Neuronal stem cell (in vitro differentiated cells): ENCODE measurements at regions not wholly inside any gene's neighbourhood (a gene's known extent, or its start where the extent isn't known, plus 50 kb on each side); places are given as distances from the start of the nearest gene placed in this dataset.
A peak's percentile ranks its signal among the peaks of the same experiment; 100 is the strongest.

Experiments used
- DNase-seq: peaks from one replicate; pipeline ENCODE4 v3.0.0-alpha.2; 2013; ENCODE audit warnings: low spot score
- H2AFZ ChIP-seq: one replicate; pipeline ENCODE4 v1.6.1; 2013; ENCODE audit warnings: mild to moderate bottlenecking, low read length, inconsistent platforms
- H2AK5ac ChIP-seq: 2 replicates; pipeline ENCODE4 v1.6.1; 2013; ENCODE audit warnings: low read depth, mild to moderate bottlenecking, inconsistent platforms, low read length, moderate library complexity, mixed read lengths
- H2BK120ac ChIP-seq: 2 replicates; pipeline ENCODE4 v1.6.1; 2013; ENCODE audit warnings: low read depth, mild to moderate bottlenecking, inconsistent platforms, low read length, moderate library complexity, mixed read lengths
- H2BK12ac ChIP-seq: one replicate; pipeline ENCODE4 v1.6.1; 2013; ENCODE audit warnings: low read length, inconsistent platforms
- H2BK15ac ChIP-seq: 2 replicates; pipeline ENCODE4 v1.6.1; 2013; ENCODE audit warnings: mild to moderate bottlenecking, low read length, inconsistent platforms, mixed read lengths
- H2BK5ac ChIP-seq: one replicate; pipeline ENCODE4 v1.6.1; 2013; ENCODE audit warnings: inconsistent platforms, mild to moderate bottlenecking, low read length, moderate library complexity
- H3K14ac ChIP-seq: one replicate; pipeline ENCODE4 v1.6.1; 2013; ENCODE audit warnings: low read length, inconsistent platforms
- H3K18ac ChIP-seq: 2 replicates; pipeline ENCODE4 v1.6.1; 2013; ENCODE audit warnings: low read length, inconsistent platforms
- H3K23ac ChIP-seq: 2 replicates; pipeline ENCODE4 v1.6.1; 2013; ENCODE audit warnings: low read depth, mild to moderate bottlenecking, mixed read lengths, low read length, inconsistent platforms; ENCODE audit not compliant: poor library complexity
- H3K27ac ChIP-seq: replicated peaks from 3 replicates; pipeline ENCODE4 v1.5.1; 2013; ENCODE audit warnings: low read length, inconsistent platforms
- H3K27me3 ChIP-seq, 3 experiments: 2 replicates each; pipeline ENCODE4 v1.6.1; 2013; ENCODE audit warnings: low read length in 3 of 3, mild to moderate bottlenecking in 2 of 3, inconsistent platforms in 1 of 3, low read depth in 1 of 3, mixed read lengths in 1 of 3, moderate library complexity in 1 of 3; ENCODE audit not compliant: control insufficient read depth in 3 of 3, insufficient read depth in 3 of 3
- H3K36me3 ChIP-seq, 2 donors: replicated peaks in 1 of 2; 2 replicates each; pipeline ENCODE4 v1.6.1; 2013; ENCODE audit warnings: low read length in 2 of 2; ENCODE audit not compliant: control insufficient read depth in 2 of 2, insufficient read depth in 2 of 2
- H3K4ac ChIP-seq: 2 replicates; pipeline ENCODE4 v1.6.1; 2013; ENCODE audit warnings: inconsistent platforms, mild to moderate bottlenecking, low read length, moderate library complexity
- H3K4me1 ChIP-seq, 2 donors: 1 replicate in 1 of 2; 2 replicates in 1 of 2; pipeline ENCODE4 v1.6.1; 2013; ENCODE audit warnings: low read length in 2 of 2, low read depth in 1 of 2; ENCODE audit not compliant: control insufficient read depth in 2 of 2, insufficient read depth in 1 of 2
- H3K4me2 ChIP-seq: one replicate; pipeline ENCODE4 v1.6.1; 2013; ENCODE audit warnings: mild to moderate bottlenecking, low read length, inconsistent platforms; ENCODE audit not compliant: insufficient read depth, poor library complexity, severe bottlenecking
- H3K4me3 ChIP-seq, 2 donors: 2 replicates each; pipeline ENCODE4 v1.5.1; 2013; ENCODE audit warnings: low read length in 2 of 2, mild to moderate bottlenecking in 2 of 2, inconsistent platforms in 1 of 2, moderate library complexity in 1 of 2
- H3K79me1 ChIP-seq: one replicate; pipeline ENCODE4 v1.6.1; 2013; ENCODE audit warnings: low read depth, mild to moderate bottlenecking, inconsistent platforms, low read length, moderate library complexity
- H3K9ac ChIP-seq: one replicate; pipeline ENCODE4 v1.6.1; 2013; ENCODE audit warnings: mild to moderate bottlenecking, low read depth, low read length, inconsistent platforms; ENCODE audit not compliant: poor library complexity
- H3K9me3 ChIP-seq, 2 donors: replicated peaks in 1 of 2; 2 replicates each; pipeline versions ENCODE3 to v1.6.1; 2013; ENCODE audit warnings: low read length in 2 of 2, mild to moderate bottlenecking in 2 of 2, inconsistent platforms in 1 of 2, low read depth in 1 of 2, mixed read lengths in 1 of 2, moderate library complexity in 1 of 2; ENCODE audit not compliant: control insufficient read depth in 2 of 2, insufficient read depth in 1 of 2
- H4K8ac ChIP-seq: one replicate; pipeline ENCODE4 v1.6.1; 2013; ENCODE audit warnings: low read depth, mild to moderate bottlenecking, inconsistent platforms, low read length, moderate library complexity
- H4K91ac ChIP-seq: one replicate; pipeline ENCODE4 v1.6.1; 2013; ENCODE audit warnings: low read length, low read depth, mild to moderate bottlenecking, inconsistent platforms; ENCODE audit not compliant: poor library complexity
- WGBS, 2 donors: extraction: QIAGEN DNeasy Blood & Tissue Kit; methylation state at CpG; one replicate each; pipeline ENCODE4 v1.1.7; 2013; ENCODE audit warnings: missing lambda C conversion rate in 2 of 2, mixed read lengths in 1 of 2; ENCODE audit not compliant: insufficient read length in 2 of 2, insufficient replicate concordance in 1 of 2; ENCODE audit errors: extremely low coverage in 2 of 2; 5-methylcytosine and 5-hydroxymethylcytosine counted together

GRCh38 chr14:42222924-42223471, 616.3 kb downstream of the LRFN5 start:
- no peak overlapping the region for H2BK12ac ChIP-seq
- H3K9ac ChIP-seq, result no peak overlapping the region
- H2BK120ac ChIP-seq, result no peak overlapping the region
- H3K23ac ChIP-seq, result no peak overlapping the region
- no peak overlapping the region for H3K4me3 ChIP-seq
- no peaks in the 10 kb centered on the region for H3K79me1 ChIP-seq
- H2AK5ac ChIP-seq, result no peak overlapping the region
- no peak overlapping the region for H4K8ac ChIP-seq
- no peaks in the 10 kb centered on the region for H3K36me3 ChIP-seq
- H2BK15ac ChIP-seq, result no peak overlapping the region
- H3K27me3 ChIP-seq, result no peaks in the 10 kb centered on the region
- no CpG with 5 or more reads among the region's 3 CpGs for WGBS, 2 donors
- no peak overlapping the region for H3K18ac ChIP-seq
- no peak for DNase-seq
- H3K14ac ChIP-seq, result no peak overlapping the region
- H3K4me2 ChIP-seq, result no peak overlapping the region
- H3K27ac ChIP-seq, result no peak overlapping the region
- H2AFZ ChIP-seq, result peak overlapping the region; percentile 48
- no peak overlapping the region for H3K4ac ChIP-seq
- no peaks in the 10 kb centered on the region for H3K9me3 ChIP-seq
- H2BK5ac ChIP-seq, result no peak overlapping the region
- no peak overlapping the region for H4K91ac ChIP-seq
- H3K4me1 ChIP-seq, result peaks cover 0 to 2% of the 10 kb centered on the region in 2 donors

GRCh38 chr14:42214981-42215491, 608.4 kb downstream of the LRFN5 start:
- Histone ChIP-seq H3K18ac (no peak overlapping the region), H3K23ac (no peak overlapping the region), H4K91ac (no peak overlapping the region), H3K4ac (no peak overlapping the region), H3K9me3 (no peaks in the 10 kb centered on the region), H3K4me1 (peaks cover 0 to 4% of the 10 kb centered on the region in 2 donors), H2BK5ac (no peak overlapping the region), H3K4me2 (no peak overlapping the region), H3K36me3 (no peaks in the 10 kb centered on the region), H4K8ac (no peak overlapping the region), H2BK120ac (no peak overlapping the region), H3K9ac (no peak overlapping the region), H2BK15ac (no peak overlapping the region), H3K4me3 (no peak overlapping the region), H2BK12ac (no peak overlapping the region), H3K27ac (peak overlapping the region; percentile 32), H2AFZ (no peak overlapping the region), H3K14ac (no peak overlapping the region), H3K79me1 (no peaks in the 10 kb centered on the region), H2AK5ac (no peak overlapping the region), H3K27me3 (no peaks in the 10 kb centered on the region)
- peak; percentile 12 for DNase-seq

- Histone ChIP-seq H3K27ac (no peak overlapping the region), H3K18ac (no peak overlapping the region), H3K4me2 (no peak overlapping the region), H3K9ac (no peak overlapping the region), H2BK5ac (no peak overlapping the region), H4K91ac (no peak overlapping the region), H2BK15ac (no peak overlapping the region), H4K8ac (no peak overlapping the region), H2BK120ac (no peak overlapping the region), H3K23ac (no peak overlapping the region), H3K9me3 (no peaks in the 10 kb centered on the region), H2BK12ac (no peak overlapping the region), H3K79me1 (no peaks in the 10 kb centered on the region), H3K4me3 (no peak overlapping the region), H3K14ac (no peak overlapping the region), H3K4me1 (no peaks in the 10 kb centered on the region), H2AFZ (no peak overlapping the region), H3K4ac (no peak overlapping the region), H2AK5ac (no peak overlapping the region), H3K27me3 (no peaks in the 10 kb centered on the region), H3K36me3 (no peaks in the 10 kb centered on the region)
- no CpG with 5 or more reads among the region's 2 CpGs for WGBS, 2 donors
- no peak for DNase-seq
These were observed 594.3 kb downstream of the LRFN5 start for GRCh38 chr14:42200957-42201356.

GRCh38 chr14:42198010-42198409, 591.3 kb downstream of the LRFN5 start:
- Histone ChIP-seq H2BK15ac (no peak overlapping the region), H3K27me3 (no peaks in the 10 kb centered on the region), H3K36me3 (no peaks in the 10 kb centered on the region), H3K4ac (no peak overlapping the region), H3K79me1 (no peaks in the 10 kb centered on the region), H3K4me2 (no peak overlapping the region), H3K18ac (no peak overlapping the region), H2BK120ac (no peak overlapping the region), H2BK12ac (no peak overlapping the region), H2BK5ac (no peak overlapping the region), H3K14ac (no peak overlapping the region), H2AFZ (no peak overlapping the region), H3K23ac (no peak overlapping the region), H3K9ac (no peak overlapping the region), H3K27ac (no peak overlapping the region), H3K9me3 (no peaks in the 10 kb centered on the region), H4K91ac (no peak overlapping the region), H3K4me3 (no peak overlapping the region), H4K8ac (no peak overlapping the region), H3K4me1 (no peaks in the 10 kb centered on the region), H2AK5ac (no peak overlapping the region)
- DNase-seq, result no peak
- no CpG with 5 or more reads among the region's 3 CpGs for WGBS, 2 donors
